ENCODE measurements at regions not wholly inside any gene's neighbourhood (a gene's known extent, or its start where the extent isn't known, plus 50 kb on each side); places are given as distances from the start of the nearest gene placed in this dataset.
"Not testable (repeated sequence)": the region's sequence is repeated elsewhere in the genome, so short reads cannot be mapped to it uniquely, and the experiment has no call there.

DNA sequence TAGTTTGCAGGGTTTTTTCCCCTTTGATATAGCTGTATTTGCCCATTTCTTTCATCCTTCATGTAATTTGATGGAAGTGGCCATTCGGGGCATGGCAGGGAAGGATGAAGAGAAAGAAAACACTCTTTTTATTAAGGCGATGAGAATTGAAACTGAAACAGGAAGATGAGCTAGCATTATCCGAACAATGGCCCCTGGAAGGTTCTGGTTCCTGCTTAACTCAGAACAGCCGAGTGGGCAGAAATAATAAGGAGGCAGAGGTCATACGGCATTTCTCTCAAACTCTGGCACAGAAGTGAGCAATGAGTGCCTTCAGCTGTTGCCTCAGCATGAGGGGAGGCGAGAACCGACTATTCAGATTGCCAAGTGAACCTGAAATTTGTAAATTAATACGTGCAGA, 113.2 kb upstream of the MYO3A start:
- TF ChIP-seq, protein P1, sequence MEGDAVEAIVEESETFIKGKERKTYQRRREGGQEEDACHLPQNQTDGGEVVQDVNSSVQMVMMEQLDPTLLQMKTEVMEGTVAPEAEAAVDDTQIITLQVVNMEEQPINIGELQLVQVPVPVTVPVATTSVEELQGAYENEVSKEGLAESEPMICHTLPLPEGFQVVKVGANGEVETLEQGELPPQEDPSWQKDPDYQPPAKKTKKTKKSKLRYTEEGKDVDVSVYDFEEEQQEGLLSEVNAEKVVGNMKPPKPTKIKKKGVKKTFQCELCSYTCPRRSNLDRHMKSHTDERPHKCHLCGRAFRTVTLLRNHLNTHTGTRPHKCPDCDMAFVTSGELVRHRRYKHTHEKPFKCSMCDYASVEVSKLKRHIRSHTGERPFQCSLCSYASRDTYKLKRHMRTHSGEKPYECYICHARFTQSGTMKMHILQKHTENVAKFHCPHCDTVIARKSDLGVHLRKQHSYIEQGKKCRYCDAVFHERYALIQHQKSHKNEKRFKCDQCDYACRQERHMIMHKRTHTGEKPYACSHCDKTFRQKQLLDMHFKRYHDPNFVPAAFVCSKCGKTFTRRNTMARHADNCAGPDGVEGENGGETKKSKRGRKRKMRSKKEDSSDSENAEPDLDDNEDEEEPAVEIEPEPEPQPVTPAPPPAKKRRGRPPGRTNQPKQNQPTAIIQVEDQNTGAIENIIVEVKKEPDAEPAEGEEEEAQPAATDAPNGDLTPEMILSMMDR (IDR thresholded peaks at IDR 0.05; ENCODE audit: low read depth, low read length), result no peak
- H3K4me3 ChIP-seq (ENCODE audit: low read depth, low read length), result no peak overlapping the region
- H3K36me3 ChIP-seq, result no peaks in the 10 kb centered on the region

DNA sequence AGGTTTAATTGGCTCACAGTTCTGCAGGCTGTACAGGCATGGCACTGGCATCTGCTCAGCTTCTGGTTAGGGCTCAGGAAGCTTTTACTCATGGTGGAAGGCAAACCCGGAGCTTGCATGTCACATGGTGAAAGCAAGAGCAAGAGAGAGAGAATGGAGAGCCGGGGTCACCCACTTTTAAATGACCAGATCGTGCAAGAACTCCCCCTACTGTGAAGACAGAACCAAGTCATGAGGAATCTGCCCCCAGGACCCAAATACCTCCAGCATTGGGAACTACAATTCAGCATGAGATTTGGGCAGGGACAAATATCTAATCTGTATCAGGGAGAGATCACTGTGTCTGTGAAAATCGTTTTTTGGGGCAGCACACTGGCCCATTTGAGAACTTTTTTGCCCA, 110.0 kb upstream of the MYO3A start:
- Histone ChIP-seq H3K36me3 (no peaks in the 10 kb centered on the region), H3K4me1 (no peaks in the 10 kb centered on the region), H3K27me3 (no peaks in the 10 kb centered on the region), H3K4me3 (ENCODE audit: low read depth, low read length) (no peak overlapping the region), H3K9me3 (no peaks in the 10 kb centered on the region)
- DNase-seq, result no peak
- TF ChIP-seq, protein P1 (IDR thresholded peaks at IDR 0.05; ENCODE audit: low read depth, low read length), result no peak

More for the DNA sequence above, 113.2 kb upstream of the MYO3A start:
- H3K9me3 ChIP-seq, result no peaks in the 10 kb centered on the region
- H3K27me3 ChIP-seq, result no peaks in the 10 kb centered on the region
- no peak for DNase-seq
- no peaks in the 10 kb centered on the region for H3K4me1 ChIP-seq

DNA sequence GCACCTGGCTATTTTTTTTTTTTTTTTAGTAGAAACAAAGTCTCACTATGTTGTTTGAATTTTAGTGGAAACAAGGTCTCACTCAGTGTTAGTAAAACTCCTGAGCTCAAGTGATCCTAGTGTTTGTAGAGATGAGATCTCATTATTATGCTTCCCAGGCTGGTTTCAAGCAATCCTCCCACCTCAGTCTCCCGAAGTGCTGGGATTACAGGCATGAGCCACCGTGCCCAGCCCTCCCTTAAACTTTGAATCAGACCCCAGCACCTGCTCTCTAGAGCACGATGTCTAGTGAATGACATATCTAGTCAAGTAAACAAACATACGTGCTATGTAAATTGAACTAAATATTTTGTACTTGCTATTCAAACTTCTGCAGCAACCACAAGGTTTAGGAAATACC, 105.6 kb upstream of the MYO3A start:
- H3K9me3 ChIP-seq, result no peaks in the 10 kb centered on the region
- no peaks in the 10 kb centered on the region for H3K27me3 ChIP-seq
- TF ChIP-seq, protein P1 (IDR thresholded peaks at IDR 0.05; ENCODE audit: low read depth, low read length), result no peak
- no peaks in the 10 kb centered on the region for H3K36me3 ChIP-seq
- H3K4me3 ChIP-seq (ENCODE audit: low read depth, low read length), result no peak overlapping the region
- DNase-seq, result no peak
- H3K4me1 ChIP-seq, result no peaks in the 10 kb centered on the region

DNA sequence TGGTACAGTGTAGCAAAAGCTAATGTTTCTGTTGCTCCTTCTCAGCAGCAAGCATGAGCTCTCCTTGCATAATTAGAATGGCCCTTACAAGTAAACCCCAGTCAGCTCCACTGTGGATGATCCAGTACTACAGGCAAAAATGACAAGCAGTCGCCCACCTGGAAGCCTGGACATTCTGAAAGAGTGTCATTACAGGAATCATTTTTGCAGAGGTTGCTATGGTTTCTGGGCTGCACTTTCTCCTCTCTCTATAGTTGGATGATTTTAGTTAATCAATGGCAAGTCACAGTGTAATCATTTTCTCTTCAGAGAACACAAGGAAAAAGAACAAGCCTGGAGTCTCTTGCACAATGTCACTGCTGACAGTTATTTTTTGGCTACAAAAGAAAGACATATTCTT, 102.9 kb upstream of the MYO3A start:
- TF ChIP-seq, protein P1 (IDR thresholded peaks at IDR 0.05; ENCODE audit: low read depth, low read length), result no peak
- Histone ChIP-seq H3K9me3 (no peaks in the 10 kb centered on the region), H3K27me3 (no peaks in the 10 kb centered on the region), H3K4me1 (no peaks in the 10 kb centered on the region), H3K36me3 (no peaks in the 10 kb centered on the region), H3K4me3 (ENCODE audit: low read depth, low read length) (no peak overlapping the region)
- DNase-seq, result no peak

DNA sequence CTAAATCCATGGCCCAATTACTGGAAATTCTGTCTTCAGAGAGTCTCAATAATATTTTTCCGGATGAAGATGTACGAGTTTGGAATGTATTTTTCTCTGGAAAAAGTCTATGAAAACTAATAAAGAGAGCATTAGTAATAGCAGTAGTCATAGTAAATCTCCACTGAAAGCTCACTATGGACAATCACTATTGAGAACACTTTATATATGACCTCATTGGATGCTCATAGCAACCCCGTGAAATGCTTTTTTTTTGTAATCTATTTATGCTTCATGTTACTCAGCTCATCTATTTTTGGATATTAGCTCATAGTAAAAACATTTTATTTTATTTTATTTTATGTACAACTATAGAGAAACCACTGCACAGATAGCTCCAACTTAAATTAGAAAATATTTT, 94.3 kb upstream of the MYO3A start:
- no peaks in the 10 kb centered on the region for H3K36me3 ChIP-seq
- no peak for DNase-seq
- TF ChIP-seq, protein P1 (IDR thresholded peaks at IDR 0.05; ENCODE audit: low read depth, low read length), result no peak
- H3K4me3 ChIP-seq (ENCODE audit: low read depth, low read length), result no peak overlapping the region
- H3K27me3 ChIP-seq, result no peaks in the 10 kb centered on the region
- no peaks in the 10 kb centered on the region for H3K9me3 ChIP-seq
- no peaks in the 10 kb centered on the region for H3K4me1 ChIP-seq

DNA sequence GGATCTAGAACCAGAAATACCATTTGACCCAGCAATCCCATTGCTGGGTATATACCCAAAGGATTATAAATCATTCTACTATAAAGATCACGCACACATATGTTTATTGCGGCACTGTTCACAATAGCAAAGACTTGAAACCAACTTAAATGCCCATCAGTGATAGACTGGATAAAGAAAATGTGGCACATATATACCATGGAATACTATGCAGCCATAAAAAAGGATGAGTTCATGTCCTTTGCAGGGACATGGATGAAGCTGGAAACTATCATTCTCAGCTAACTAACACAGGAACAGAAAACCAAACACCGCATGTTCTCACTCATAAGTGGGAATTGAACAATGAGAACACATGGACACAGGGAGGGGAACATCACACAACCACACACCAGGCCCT, 93.2 kb upstream of the MYO3A start:
- H3K9me3 ChIP-seq; H3K27me3 ChIP-seq; DNase-seq; H3K4me3 ChIP-seq (ENCODE audit: low read depth, low read length); H3K36me3 ChIP-seq; H3K4me1 ChIP-seq: not testable (repeated sequence)

DNA sequence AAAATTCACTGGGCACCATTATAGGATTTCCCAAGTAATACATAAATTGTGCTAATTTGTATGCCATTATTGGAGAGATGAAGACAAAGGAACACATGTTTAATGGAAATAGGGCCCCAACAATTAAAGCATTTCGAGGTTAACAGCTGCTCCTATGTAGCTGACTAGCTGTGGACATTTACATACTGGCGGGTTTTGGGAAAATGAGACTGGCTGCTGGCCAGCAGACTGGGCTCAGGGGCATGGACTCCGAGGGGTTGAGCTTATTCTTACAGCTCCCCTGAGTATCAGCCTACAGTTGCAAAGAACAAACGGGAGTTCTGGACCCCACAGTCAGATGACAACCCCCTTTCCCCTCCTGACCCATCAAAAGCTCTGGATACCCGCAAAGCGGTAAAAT, 91.9 kb upstream of the MYO3A start:
- DNase-seq, result no peak
- no peaks in the 10 kb centered on the region for H3K36me3 ChIP-seq
- H3K27me3 ChIP-seq, result no peaks in the 10 kb centered on the region
- TF ChIP-seq, protein P1 (IDR thresholded peaks at IDR 0.05; ENCODE audit: low read depth, low read length), result no peak
- no peaks in the 10 kb centered on the region for H3K4me1 ChIP-seq
- no peak overlapping the region for H3K4me3 ChIP-seq (ENCODE audit: low read depth, low read length)
- H3K9me3 ChIP-seq, result no peaks in the 10 kb centered on the region
